DND-41 (cell line): ENCODE measurements at regions not wholly inside any gene's neighbourhood (a gene's known extent, or its start where the extent isn't known, plus 50 kb on each side); places are given as distances from the start of the nearest gene placed in this dataset.

Experiments used
- ATAC-seq: fragments of 200-7000 bp; cut with Tn5 transposase; 3 replicates; pipeline ENCODE4 v1.9.1; 2021; ENCODE audit warnings: low read depth; ENCODE audit not compliant: insufficient read depth
- DNase-seq: peaks from one replicate; pipeline ENCODE4 v3.0.0-alpha.2; 2020
- H2AFZ ChIP-seq: 2 replicates; pipeline ENCODE4 v1.6.0; 2012; ENCODE audit warnings: low read depth, low read length
- H3K27ac ChIP-seq: 2 replicates; pipeline ENCODE4 v1.5.1; 2012; ENCODE audit warnings: low read length, inconsistent platforms
- H3K27me3 ChIP-seq: fragments of 200-600 bp; sonication (generic); 2 replicates; pipeline ENCODE4 v1.6.0; 2012; ENCODE audit warnings: low read length, mild to moderate bottlenecking, inconsistent platforms; ENCODE audit not compliant: insufficient read depth, poor library complexity
- H3K36me3 ChIP-seq: 2 replicates; pipeline ENCODE4 v1.5.1; 2012; ENCODE audit warnings: low read length, inconsistent platforms; ENCODE audit not compliant: insufficient read depth
- H3K4me1 ChIP-seq: 2 replicates; pipeline ENCODE4 v1.5.1; 2012; ENCODE audit warnings: mild to moderate bottlenecking, low read length; ENCODE audit not compliant: insufficient read depth
- H3K4me2 ChIP-seq: 2 replicates; pipeline ENCODE4 v1.6.0; 2012; ENCODE audit warnings: mild to moderate bottlenecking, moderate library complexity, low read length, inconsistent platforms; ENCODE audit not compliant: insufficient read depth
- H3K4me3 ChIP-seq, 2 experiments: fragments of 200-600 bp in 1 of 2; shearing (Covaris generic) in 1 of 2; 2 replicates each; pipeline ENCODE4 v1.5.1; 2012 to 2016; ENCODE audit warnings: inconsistent platforms in 2 of 2, low read length in 2 of 2, mild to moderate bottlenecking in 2 of 2, low read depth in 1 of 2, moderate library complexity in 1 of 2
- H3K79me2 ChIP-seq: 2 replicates; pipeline ENCODE4 v1.6.0; 2012; ENCODE audit warnings: low read length, inconsistent platforms; ENCODE audit not compliant: insufficient read depth
- H3K9ac ChIP-seq: 2 replicates; pipeline ENCODE4 v1.6.0; 2012; ENCODE audit warnings: low read depth, mild to moderate bottlenecking, inconsistent platforms, low read length, moderate library complexity
- H3K9me3 ChIP-seq: 2 replicates; pipeline ENCODE4 v1.5.1; 2012; ENCODE audit warnings: low read length, moderate library complexity, mild to moderate bottlenecking, inconsistent platforms; ENCODE audit not compliant: insufficient read depth, severe bottlenecking
- H4K20me1 ChIP-seq: 2 replicates; pipeline ENCODE4 v1.6.0; 2012; ENCODE audit warnings: low read length; ENCODE audit not compliant: insufficient read depth
- CTCF ChIP-seq: IDR thresholded peaks from 2 replicates; pipeline ENCODE4 v1.5.1; 2012; ENCODE audit warnings: borderline replicate concordance, low read length, moderate library complexity, mild to moderate bottlenecking; ENCODE audit not compliant: poor library complexity, severe bottlenecking; ENCODE audit errors: extremely low read depth
- EZH2 ChIP-seq: IDR thresholded peaks from 3 replicates; pipeline ENCODE4 v1.6.1; 2012; ENCODE audit warnings: borderline replicate concordance, low read depth, mild to moderate bottlenecking, moderate library complexity, low read length, inconsistent platforms; ENCODE audit not compliant: severe bottlenecking

GRCh38 chr16:65463652-65464260 is 341.9 kb upstream of the CDH11 start:
- Histone ChIP-seq H4K20me1 (no peaks in the 10 kb centered on the region), H3K4me1 (no peaks in the 10 kb centered on the region), H3K36me3 (no peaks in the 10 kb centered on the region), H3K4me2 (no peak overlapping the region), H3K79me2 (no peaks in the 10 kb centered on the region), H3K27me3 (no peaks in the 10 kb centered on the region), H3K9ac (no peak overlapping the region), H3K4me3 (no peak overlapping the region), H3K9me3 (no peaks in the 10 kb centered on the region), H2AFZ (no peak overlapping the region), H3K27ac (no peak overlapping the region)
- ATAC-seq, result no peak
- TF ChIP-seq EZH2 (no peak), CTCF (no peak)
- DNase-seq, result no peak

DNA sequence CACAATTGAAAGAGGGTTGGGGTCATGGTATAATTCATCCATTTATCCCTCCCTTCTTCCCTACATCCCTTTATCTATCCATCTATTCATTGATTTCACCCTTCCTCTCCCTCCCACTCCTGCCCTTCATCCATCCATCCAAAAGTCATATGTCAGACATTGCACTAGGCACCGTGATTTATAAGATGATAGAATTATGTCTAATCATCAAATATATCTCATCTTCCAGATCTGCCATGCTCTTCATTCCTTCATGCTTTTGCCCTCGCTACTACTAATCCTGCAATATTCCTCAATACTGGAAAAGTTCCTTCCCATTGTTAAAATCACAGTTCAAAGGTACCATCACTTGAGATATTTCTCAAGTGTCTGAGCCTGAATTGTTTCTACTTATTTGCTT is 335.2 kb upstream of the CDH11 start:
- Histone ChIP-seq H3K36me3 (no peaks in the 10 kb centered on the region), H3K27me3 (no peaks in the 10 kb centered on the region), H3K27ac (no peak overlapping the region), H3K4me3 (no peak overlapping the region), H3K4me2 (no peak overlapping the region), H3K9me3 (no peaks in the 10 kb centered on the region), H2AFZ (no peak overlapping the region), H3K4me1 (no peaks in the 10 kb centered on the region), H3K9ac (no peak overlapping the region), H4K20me1 (no peaks in the 10 kb centered on the region), H3K79me2 (no peaks in the 10 kb centered on the region)
- TF ChIP-seq CTCF, result no peak
- no peak for TF ChIP-seq EZH2
- DNase-seq, result no peak
- no peak for ATAC-seq

DNA sequence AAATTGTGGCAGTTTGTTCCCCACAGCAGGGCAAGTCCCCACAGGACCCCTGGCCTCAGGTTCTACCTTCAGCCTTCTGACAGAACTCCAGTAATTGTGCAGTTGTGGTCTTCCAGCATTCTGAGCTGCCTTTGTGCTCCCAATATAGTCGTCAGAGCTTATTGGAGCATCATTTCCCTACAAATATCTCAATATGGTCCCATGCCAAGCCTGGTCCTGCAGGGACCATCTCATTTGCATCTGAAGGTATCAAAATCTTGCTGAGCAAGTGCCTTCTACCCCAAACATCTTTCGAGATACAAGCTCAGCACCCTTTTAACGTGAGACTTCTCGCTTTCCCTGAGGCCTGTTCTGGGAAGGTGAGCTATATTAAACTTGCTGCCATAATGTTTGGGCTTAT is 333.9 kb upstream of the CDH11 start:
- Histone ChIP-seq H2AFZ (no peak overlapping the region), H3K9me3 (no peaks in the 10 kb centered on the region), H4K20me1 (no peaks in the 10 kb centered on the region), H3K79me2 (no peaks in the 10 kb centered on the region), H3K4me3 (no peak overlapping the region), H3K36me3 (no peaks in the 10 kb centered on the region), H3K27ac (no peak overlapping the region), H3K9ac (no peak overlapping the region), H3K4me2 (no peak overlapping the region), H3K27me3 (no peaks in the 10 kb centered on the region), H3K4me1 (no peaks in the 10 kb centered on the region)
- no peak for ATAC-seq
- no peak for TF ChIP-seq CTCF
- TF ChIP-seq EZH2, result no peak
- DNase-seq, result no peak

- TF ChIP-seq EZH2 (no peak), CTCF (no peak)
- H3K27ac ChIP-seq, result no peak overlapping the region
- DNase-seq (no peak), ATAC-seq (no peak)
- H3K9ac ChIP-seq, result no peak overlapping the region
- H3K4me1 ChIP-seq, result no peaks in the 10 kb centered on the region
- no peaks in the 10 kb centered on the region for H3K9me3 ChIP-seq
- no peaks in the 10 kb centered on the region for H3K36me3 ChIP-seq
- H3K27me3 ChIP-seq, result no peaks in the 10 kb centered on the region
- no peak overlapping the region for H3K4me2 ChIP-seq
- H3K79me2 ChIP-seq, result no peaks in the 10 kb centered on the region
- no peaks in the 10 kb centered on the region for H4K20me1 ChIP-seq
- no peak overlapping the region for H3K4me3 ChIP-seq
- H2AFZ ChIP-seq, result no peak overlapping the region
These were observed 331.8 kb upstream of the CDH11 start for GRCh38 chr16:65453646-65454045.
